OCI-M2 (cell line): ENCODE measurements at regions not wholly inside any gene's neighbourhood (a gene's known extent, or its start where the extent isn't known, plus 50 kb on each side); places are given as distances from the start of the nearest gene placed in this dataset.
"Not testable (repeated sequence)": the region's sequence is repeated elsewhere in the genome, so short reads cannot be mapped to it uniquely, and the experiment has no call there.

Source experiments
- DNase-seq: peaks from one replicate; lab custom pipeline; 2025; ENCODE audit not compliant: unreplicated experiment; lab: John Stamatoyannopoulos, UW

- not testable (repeated sequence) for DNase-seq
These were observed 247.5 kb upstream of the ERBB4 start for GRCh38 chr2:212786088-212786487.

- DNase-seq, result no peak
These were observed 238.5 kb upstream of the ERBB4 start for GRCh38 chr2:212777020-212777491.

- no peak for DNase-seq
These were observed 235.3 kb upstream of the ERBB4 start for GRCh38 chr2:212773808-212774339.

GRCh38 chr2:212770240-212770639 is 231.6 kb upstream of the ERBB4 start:
- no peak for DNase-seq

- DNase-seq, result no peak
These were observed 228.3 kb upstream of the ERBB4 start for GRCh38 chr2:212766921-212767320.

GRCh38 chr2:212752730-212753351 is 214.2 kb upstream of the ERBB4 start:
- DNase-seq, result no peak

- DNase-seq, result no peak
These were observed 206.8 kb upstream of the ERBB4 start for GRCh38 chr2:212745359-212745758.

GRCh38 chr2:212737392-212738172 is 199.0 kb upstream of the ERBB4 start:
- no peak for DNase-seq

GRCh38 chr2:212736385-212736726 is 197.8 kb upstream of the ERBB4 start:
- no peak for DNase-seq

GRCh38 chr2:212733273-212733672 is 194.7 kb upstream of the ERBB4 start:
- DNase-seq, result no peak

GRCh38 chr2:212732860-212733259 is 194.3 kb upstream of the ERBB4 start:
- DNase-seq, result no peak

- no peak for DNase-seq
These were observed 192.4 kb upstream of the ERBB4 start for GRCh38 chr2:212730994-212731393.

- no peak for DNase-seq
These were observed 190.1 kb upstream of the ERBB4 start for GRCh38 chr2:212728717-212729116.

GRCh38 chr2:212727751-212728150 is 189.1 kb upstream of the ERBB4 start:
- no peak for DNase-seq

- DNase-seq, result no peak
These were observed 187.8 kb upstream of the ERBB4 start for GRCh38 chr2:212726403-212726802.

- no peak for DNase-seq
These were observed 186.6 kb upstream of the ERBB4 start for GRCh38 chr2:212725180-212725579.

GRCh38 chr2:212723226-212723625 is 184.6 kb upstream of the ERBB4 start:
- DNase-seq, result no peak

- no peak for DNase-seq
These were observed 183.4 kb upstream of the ERBB4 start for GRCh38 chr2:212722046-212722445.

GRCh38 chr2:212721026-212721451 is 182.4 kb upstream of the ERBB4 start:
- DNase-seq, result no peak

GRCh38 chr2:212715411-212715810 is 176.8 kb upstream of the ERBB4 start:
- DNase-seq, result not testable (repeated sequence)

- DNase-seq, result no peak
These were observed 175.1 kb upstream of the ERBB4 start for GRCh38 chr2:212713681-212714080.

- no peak for DNase-seq
These were observed 174.4 kb upstream of the ERBB4 start for GRCh38 chr2:212712991-212713390.
